GM12891 (cell line): ENCODE measurements at regions not wholly inside any gene's neighbourhood (a gene's known extent, or its start where the extent isn't known, plus 50 kb on each side); places are given as distances from the start of the nearest gene placed in this dataset.

Experiments used
- POLR2A ChIP-seq: IDR thresholded peaks from 2 replicates; pipeline ENCODE4 v1.6.1; 2011; ENCODE audit warnings: low read depth, low read length, control low read depth
- POLR2AphosphoS5 ChIP-seq: IDR thresholded peaks from 2 replicates; pipeline ENCODE4 v1.6.1; 2011; ENCODE audit warnings: low read depth, low read length, control low read depth

DNA sequence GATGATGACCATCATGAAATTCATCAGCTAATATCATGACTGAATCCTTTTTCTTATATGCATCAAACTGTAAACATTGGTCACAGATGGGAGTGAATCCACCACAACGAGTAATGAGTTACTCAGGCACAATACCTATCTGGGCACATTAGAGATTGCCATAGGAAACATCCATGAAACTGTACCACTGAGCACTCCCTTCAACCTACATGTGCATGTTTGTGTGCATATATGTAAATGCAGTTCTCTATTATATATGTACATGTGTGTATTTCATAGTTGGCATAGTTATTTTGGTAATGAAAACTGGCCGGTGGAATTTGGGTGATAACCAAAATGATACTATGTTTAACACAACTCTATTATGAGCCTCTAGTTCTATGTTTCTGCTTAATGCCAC lies 387.3 kb upstream of the ARRDC3 start:
- no peak for TF ChIP-seq POLR2A
- no peak for TF ChIP-seq POLR2AphosphoS5
